ENCODE measurements at regions not wholly inside any gene's neighbourhood (a gene's known extent, or its start where the extent isn't known, plus 50 kb on each side); places are given as distances from the start of the nearest gene placed in this dataset.

- intact Hi-C loops (cut with DNase I; ENCODE audit: low total_unique reads) (no loop called here), in situ Hi-C loops (cut with MboI; ENCODE audit: low sequenced_read_pairs in 4 of 4) (loop anchor here in 1 of 4 donors (25.0 kb wide), 1 partner anchor 558 kb away; the partner anchor contains the start of genes ADSS2 and CATSPERE)
- Histone ChIP-seq H3K4me3 (no peak overlapping the region), H3K36me3 (peaks cover 0 to 3% of the 10 kb centered on the region in 2 donors), H3K4me1 (no peaks in the 10 kb centered on the region), H3K27ac (no peak overlapping the region), H3K9me3 (no peaks in the 10 kb centered on the region), H3K27me3 (no peaks in the 10 kb centered on the region)
- DNase-seq (no peak), ATAC-seq (no peak)
- TF ChIP-seq POLR2A (IDR thresholded peaks at IDR 0.05) (no peak), CTCF (IDR thresholded peaks at IDR 0.05 in 4 of 5, conservative IDR thresholded peaks at IDR 0.05 in 1 of 5) (no peak)
Measured at GRCh38 chr1:245019910-245020486, 134.8 kb upstream of the KIF26B start.

- H3K27ac ChIP-seq, result no peak overlapping the region
- DNase-seq (no peak), ATAC-seq (no peak)
- no peak overlapping the region for H3K4me3 ChIP-seq
- H3K4me1 ChIP-seq, result no peaks in the 10 kb centered on the region
- in situ Hi-C loops (cut with MboI; ENCODE audit: low sequenced_read_pairs in 4 of 4) (loop anchor here in 1 of 4 donors (25.0 kb wide), 1 partner anchor 554 kb away; the partner anchor contains the start of genes ADSS2 and CATSPERE), intact Hi-C loops (cut with DNase I; ENCODE audit: low total_unique reads) (no loop called here)
- no peaks in the 10 kb centered on the region for H3K27me3 ChIP-seq
- no peaks in the 10 kb centered on the region for H3K9me3 ChIP-seq
- no peaks in the 10 kb centered on the region for H3K36me3 ChIP-seq
- no peak for TF ChIP-seq CTCF (IDR thresholded peaks at IDR 0.05 in 4 of 5, conservative IDR thresholded peaks at IDR 0.05 in 1 of 5)
- TF ChIP-seq POLR2A (IDR thresholded peaks at IDR 0.05), result no peak
Measured at GRCh38 chr1:245016700-245017099, 138.1 kb upstream of the KIF26B start.

GRCh38 chr1:245015031-245015430 lies 139.8 kb upstream of the KIF26B start:
- no peak for DNase-seq
- in situ Hi-C loops (cut with MboI; ENCODE audit: low sequenced_read_pairs in 4 of 4), result loop anchor here in 1 of 4 donors (25.0 kb wide), 1 partner anchor 553 kb away; the partner anchor contains the start of genes ADSS2 and CATSPERE

GRCh38 chr1:245014247-245015029 lies 140.3 kb upstream of the KIF26B start:
- Histone ChIP-seq H3K27ac (no peak overlapping the region), H3K9me3 (no peaks in the 10 kb centered on the region), H3K4me1 (no peaks in the 10 kb centered on the region), H3K36me3 (no peaks in the 10 kb centered on the region), H3K4me3 (no peak overlapping the region), H3K27me3 (no peaks in the 10 kb centered on the region)
- ATAC-seq (no peak), DNase-seq (no peak)
- in situ Hi-C loops (cut with MboI; ENCODE audit: low sequenced_read_pairs in 4 of 4), result loop anchor here in 1 of 4 donors (25.0 kb wide), 1 partner anchor 552 kb away; the partner anchor contains the start of genes ADSS2 and CATSPERE
- intact Hi-C loops (cut with DNase I; ENCODE audit: low total_unique reads), result no loop called here
- TF ChIP-seq POLR2A (IDR thresholded peaks at IDR 0.05), result no peak
- no peak for TF ChIP-seq CTCF (IDR thresholded peaks at IDR 0.05 in 4 of 5, conservative IDR thresholded peaks at IDR 0.05 in 1 of 5)

More at GRCh38 chr1:245015031-245015430, 139.8 kb upstream of the KIF26B start:
- no peak overlapping the region for H3K27ac ChIP-seq
- TF ChIP-seq CTCF (IDR thresholded peaks at IDR 0.05 in 4 of 5, conservative IDR thresholded peaks at IDR 0.05 in 1 of 5) (no peak), POLR2A (IDR thresholded peaks at IDR 0.05) (no peak)
- no peak overlapping the region for H3K4me3 ChIP-seq
- intact Hi-C loops (cut with DNase I; ENCODE audit: low total_unique reads), result no loop called here
- no peaks in the 10 kb centered on the region for H3K27me3 ChIP-seq
- ATAC-seq, result no peak
- H3K9me3 ChIP-seq, result no peaks in the 10 kb centered on the region
- no peaks in the 10 kb centered on the region for H3K36me3 ChIP-seq
- no peaks in the 10 kb centered on the region for H3K4me1 ChIP-seq
